Neuron (in vitro differentiated cells): ENCODE measurements at regions not wholly inside any gene's neighbourhood (a gene's known extent, or its start where the extent isn't known, plus 50 kb on each side); places are given as distances from the start of the nearest gene placed in this dataset.
A peak's percentile ranks its signal among the peaks of the same experiment; 100 is the strongest.

Source experiments
- H2AFZ ChIP-seq: one replicate; pipeline ENCODE4 v1.6.1; 2013; ENCODE audit warnings: low read depth, mild to moderate bottlenecking, inconsistent platforms, low read length, moderate library complexity
- H3K27me3 ChIP-seq: one replicate; pipeline ENCODE4 v1.6.1; 2013; ENCODE audit warnings: low read length; ENCODE audit not compliant: insufficient read depth
- H3K36me3 ChIP-seq: one replicate; pipeline ENCODE4 v1.6.1; 2013; ENCODE audit warnings: low read length; ENCODE audit not compliant: insufficient read depth
- H3K4me1 ChIP-seq: one replicate; pipeline ENCODE4 v1.6.1; 2013; ENCODE audit warnings: low read length; ENCODE audit not compliant: insufficient read depth
- H3K4me3 ChIP-seq: 2 replicates; pipeline ENCODE4 v1.5.1; 2013; ENCODE audit warnings: mild to moderate bottlenecking, low read length, moderate library complexity
- H3K9me3 ChIP-seq: one replicate; pipeline ENCODE4 v1.6.1; 2013; ENCODE audit warnings: low read length

DNA sequence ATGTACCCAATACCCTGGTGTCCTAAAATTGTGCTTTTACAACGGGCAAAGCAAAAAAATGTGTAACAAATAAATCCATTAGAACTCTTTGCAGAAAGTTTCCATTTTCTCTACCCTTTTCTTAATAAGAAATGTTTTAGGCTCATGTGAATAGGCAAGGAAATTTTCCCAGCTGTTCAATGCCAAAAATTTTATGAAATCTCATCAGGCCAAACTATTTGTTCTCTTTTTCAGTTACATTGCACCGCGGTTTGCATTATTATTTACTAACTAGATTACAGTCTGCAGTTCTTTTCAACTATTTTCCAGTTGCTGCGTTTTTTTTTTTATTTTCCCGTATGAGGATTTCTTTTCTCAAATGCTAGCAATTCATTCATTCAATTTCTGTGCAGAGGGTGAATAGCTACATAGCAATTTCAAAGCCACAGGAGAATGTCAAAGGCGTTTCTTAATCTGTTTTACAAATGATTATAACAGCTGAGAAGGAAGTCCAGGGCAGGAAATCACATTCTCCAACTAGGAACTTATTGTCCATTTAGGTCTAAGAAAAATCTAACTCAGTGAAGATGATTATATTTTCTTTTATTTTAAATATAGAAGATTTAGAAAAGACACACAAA lies 367.5 kb upstream of the MMADHC start:
- H3K4me3 ChIP-seq: no peak overlapping the region
- H3K4me1 ChIP-seq: peaks cover 5% of the 10 kb centered on the region
- no peaks in the 10 kb centered on the region for H3K27me3 ChIP-seq
- no peaks in the 10 kb centered on the region for H3K36me3 ChIP-seq
- no peak overlapping the region for H2AFZ ChIP-seq
- H3K9me3 ChIP-seq: no peaks in the 10 kb centered on the region

DNA sequence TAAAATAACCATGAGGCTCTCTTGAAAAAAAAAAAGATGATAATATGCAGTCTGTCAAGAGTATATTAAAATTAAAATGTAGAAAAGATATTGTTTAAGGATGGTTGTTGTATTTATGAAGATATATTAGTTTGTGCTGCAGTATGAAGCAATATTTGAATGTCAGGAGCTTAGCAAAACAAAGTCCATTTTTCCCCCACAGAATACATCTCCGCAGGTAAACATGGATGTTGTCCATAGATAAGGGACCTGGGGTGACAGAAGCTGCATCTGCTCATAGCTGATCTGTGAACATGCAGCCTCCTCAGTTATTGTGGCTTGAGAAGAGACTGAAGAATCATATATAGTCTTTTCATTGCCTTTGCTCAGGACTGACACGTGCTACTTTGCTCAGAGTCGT lies 366.1 kb upstream of the MMADHC start:
- H3K27me3 ChIP-seq: no peaks in the 10 kb centered on the region
- peaks cover 5% of the 10 kb centered on the region for H3K4me1 ChIP-seq
- no peak overlapping the region for H3K4me3 ChIP-seq
- H2AFZ ChIP-seq: no peak overlapping the region
- H3K9me3 ChIP-seq: no peaks in the 10 kb centered on the region
- no peaks in the 10 kb centered on the region for H3K36me3 ChIP-seq

DNA sequence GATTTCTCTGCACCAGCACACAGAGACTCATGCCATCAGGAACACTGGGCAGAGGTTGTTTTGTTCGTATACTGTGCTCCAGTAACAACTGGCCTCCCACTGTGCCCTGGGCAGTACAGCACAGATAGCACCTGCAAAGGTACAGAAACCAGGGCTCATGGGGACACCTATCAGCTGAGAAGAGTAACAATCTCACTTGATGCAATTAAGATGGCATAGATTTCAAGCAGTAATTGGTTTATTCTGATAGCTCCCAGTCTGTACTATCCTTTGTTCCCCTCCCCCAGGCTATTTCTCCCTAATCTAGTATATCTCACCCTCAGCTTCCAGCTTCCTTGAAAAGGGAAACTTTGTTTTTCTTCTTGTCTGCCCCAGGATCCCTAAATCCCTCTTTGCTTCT lies 343.9 kb upstream of the MMADHC start:
- H3K36me3 ChIP-seq: no peaks in the 10 kb centered on the region
- H3K4me1 ChIP-seq: no peaks in the 10 kb centered on the region
- peaks cover 1% of the 10 kb centered on the region for H3K9me3 ChIP-seq
- H3K27me3 ChIP-seq: no peaks in the 10 kb centered on the region
- H2AFZ ChIP-seq: no peak overlapping the region
- no peak overlapping the region for H3K4me3 ChIP-seq

DNA sequence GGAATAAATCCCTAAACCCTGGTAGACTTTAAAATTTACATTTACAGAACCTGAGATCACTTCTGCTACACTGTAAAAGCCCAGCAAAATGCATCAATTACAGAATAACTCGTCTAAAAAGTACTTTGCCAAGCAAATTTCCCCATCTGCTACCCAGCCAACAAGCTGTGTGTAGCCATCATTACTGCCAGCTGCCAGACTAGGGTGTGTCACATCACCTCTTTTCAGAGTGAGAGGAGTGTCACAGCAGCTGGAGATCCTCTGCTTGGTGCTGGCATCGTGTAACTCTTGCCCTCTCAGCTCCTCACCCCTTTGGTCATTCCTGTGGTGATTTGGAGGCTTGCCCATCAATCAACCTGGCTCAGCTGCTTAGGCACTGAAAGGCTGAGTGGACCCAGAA lies 340.4 kb upstream of the MMADHC start:
- Histone ChIP-seq H2AFZ (no peak overlapping the region), H3K36me3 (no peaks in the 10 kb centered on the region), H3K27me3 (no peaks in the 10 kb centered on the region), H3K4me3 (no peak overlapping the region), H3K4me1 (peaks cover 3% of the 10 kb centered on the region), H3K9me3 (no peaks in the 10 kb centered on the region)

DNA sequence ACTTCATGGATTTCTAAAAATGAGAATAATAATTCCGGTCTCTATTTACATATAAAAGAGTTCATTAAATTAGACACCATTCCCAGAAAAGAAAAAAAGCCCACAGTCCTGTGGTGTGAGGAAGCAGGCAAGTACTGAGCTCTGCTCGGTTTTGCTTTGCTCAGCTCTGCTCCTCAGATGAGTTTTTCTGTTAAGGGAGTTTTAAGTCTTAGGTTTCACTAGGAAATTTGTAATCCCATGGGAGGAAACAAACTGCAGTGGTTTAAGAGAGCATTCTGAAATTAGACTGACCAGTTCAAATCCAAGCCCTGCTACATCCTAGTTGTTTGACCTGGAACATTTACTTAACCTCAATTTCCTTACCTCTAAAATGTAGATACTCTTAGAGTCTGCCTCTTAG lies 338.6 kb upstream of the MMADHC start:
- Histone ChIP-seq H3K4me1 (peaks cover 3% of the 10 kb centered on the region), H3K27me3 (no peaks in the 10 kb centered on the region), H2AFZ (no peak overlapping the region), H3K9me3 (no peaks in the 10 kb centered on the region), H3K36me3 (no peaks in the 10 kb centered on the region), H3K4me3 (no peak overlapping the region)

DNA sequence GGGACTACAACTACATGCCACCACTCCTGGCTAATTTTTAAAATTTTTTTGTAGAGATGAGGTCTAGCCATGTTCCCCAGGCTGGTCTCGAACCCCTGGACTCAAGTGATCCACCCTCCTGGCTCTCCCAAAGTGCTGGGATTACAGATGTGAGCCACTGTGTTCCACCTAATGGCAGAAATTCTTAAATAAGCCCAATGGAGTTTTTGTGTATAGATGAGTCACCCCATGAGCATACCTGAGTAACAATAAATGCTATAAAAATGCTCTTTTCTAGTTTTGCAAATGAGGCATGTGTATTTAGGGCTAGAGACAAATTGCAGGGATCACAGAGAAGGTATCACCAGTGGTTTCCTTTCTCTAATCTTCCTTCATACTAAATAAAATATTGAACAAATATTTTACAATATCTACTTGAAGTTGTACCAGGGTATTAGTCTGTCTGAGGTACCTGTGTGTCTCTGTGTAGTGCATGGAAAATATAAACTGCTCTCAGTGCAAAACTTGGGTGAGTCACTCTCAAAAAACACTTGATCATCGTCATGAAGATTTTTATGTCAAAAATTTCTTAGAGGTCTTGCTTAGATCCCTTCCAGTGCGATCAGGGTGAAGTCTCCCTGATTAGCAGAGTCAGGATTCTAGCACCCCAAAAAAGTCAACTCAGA lies 337.1 kb upstream of the MMADHC start:
- H3K27me3 ChIP-seq: no peaks in the 10 kb centered on the region
- H3K4me3 ChIP-seq: no peak overlapping the region
- H3K9me3 ChIP-seq: no peaks in the 10 kb centered on the region
- H3K36me3 ChIP-seq: no peaks in the 10 kb centered on the region
- peaks cover 3% of the 10 kb centered on the region for H3K4me1 ChIP-seq
- no peak overlapping the region for H2AFZ ChIP-seq

DNA sequence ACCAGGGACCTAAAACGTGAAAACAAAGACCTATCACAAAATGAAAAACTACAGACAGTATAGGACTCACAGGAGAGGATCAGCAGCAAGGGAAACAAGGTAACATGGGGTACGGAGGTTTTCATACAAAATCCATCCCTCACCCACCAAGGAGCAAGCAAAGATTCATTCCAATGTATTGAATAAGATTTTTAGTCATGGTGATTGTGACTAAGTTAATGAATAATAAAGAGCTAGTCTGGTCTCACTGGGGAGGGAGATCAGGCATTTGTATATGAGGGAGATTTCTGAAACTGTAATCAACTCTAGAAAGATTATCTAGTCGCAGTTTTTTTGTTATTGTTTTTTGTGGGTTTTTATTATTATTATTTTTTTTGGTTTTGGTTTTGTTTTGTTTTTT lies 336.5 kb upstream of the MMADHC start:
- no peak overlapping the region for H2AFZ ChIP-seq
- no peaks in the 10 kb centered on the region for H3K27me3 ChIP-seq
- no peaks in the 10 kb centered on the region for H3K9me3 ChIP-seq
- no peak overlapping the region for H3K4me3 ChIP-seq
- no peaks in the 10 kb centered on the region for H3K36me3 ChIP-seq
- peaks cover 3% of the 10 kb centered on the region for H3K4me1 ChIP-seq

DNA sequence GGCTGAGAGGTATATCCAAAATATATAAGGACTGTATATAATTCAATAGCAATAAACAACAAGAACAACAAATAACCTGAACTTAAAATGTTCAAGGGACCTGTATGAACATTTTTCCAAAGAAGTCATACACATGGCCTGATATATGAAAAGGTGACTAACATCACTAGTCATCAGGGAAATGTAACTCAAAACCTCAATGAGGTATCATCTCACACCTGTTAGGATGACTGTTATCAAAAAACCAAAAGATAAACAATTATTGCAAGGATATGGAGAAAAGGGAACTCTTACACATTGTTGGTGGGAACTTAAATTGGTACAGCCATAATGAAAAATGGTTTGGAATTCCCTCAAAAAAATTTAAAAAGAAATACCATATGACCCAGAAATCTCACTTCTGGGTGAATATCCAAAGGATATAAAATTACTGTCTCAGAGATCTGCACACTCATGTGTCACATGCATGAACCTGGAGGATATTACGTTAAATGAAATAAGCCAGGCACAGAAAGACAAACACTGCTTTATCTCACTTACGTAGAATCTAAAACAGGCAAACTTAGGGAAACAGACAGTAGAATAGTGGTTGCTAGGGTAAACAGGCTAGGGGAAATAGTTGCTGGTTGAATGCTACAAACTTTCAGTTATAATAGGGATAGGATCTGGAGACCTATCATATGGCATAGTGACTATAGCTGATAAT lies 334.5 kb upstream of the MMADHC start:
- Histone ChIP-seq H3K9me3 (no peaks in the 10 kb centered on the region), H3K4me3 (no peak overlapping the region), H3K27me3 (no peaks in the 10 kb centered on the region), H3K4me1 (peaks cover 3% of the 10 kb centered on the region), H3K36me3 (no peaks in the 10 kb centered on the region), H2AFZ (no peak overlapping the region)

DNA sequence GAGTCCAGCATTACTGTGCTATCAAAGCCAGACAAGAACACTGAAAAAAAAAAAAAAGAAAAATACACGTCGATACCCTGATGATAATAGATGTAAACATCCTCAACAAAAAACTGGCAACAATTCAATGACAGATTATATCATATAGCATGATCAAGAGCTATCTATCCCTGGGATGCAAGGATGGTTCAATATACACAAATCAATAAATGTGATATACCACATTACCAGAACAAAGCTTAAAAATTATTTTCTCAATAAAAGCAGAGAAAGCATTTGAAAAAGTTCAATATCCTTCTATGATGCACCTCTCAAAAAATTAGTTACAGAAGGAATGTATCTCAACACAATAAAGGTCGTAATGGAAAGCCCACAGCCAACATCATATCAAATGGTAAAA lies 332.8 kb upstream of the MMADHC start:
- Histone ChIP-seq H3K27me3 (no peaks in the 10 kb centered on the region), H3K9me3 (no peaks in the 10 kb centered on the region), H2AFZ (no peak overlapping the region), H3K4me1 (peaks cover 4% of the 10 kb centered on the region), H3K4me3 (no peak overlapping the region), H3K36me3 (no peaks in the 10 kb centered on the region)

DNA sequence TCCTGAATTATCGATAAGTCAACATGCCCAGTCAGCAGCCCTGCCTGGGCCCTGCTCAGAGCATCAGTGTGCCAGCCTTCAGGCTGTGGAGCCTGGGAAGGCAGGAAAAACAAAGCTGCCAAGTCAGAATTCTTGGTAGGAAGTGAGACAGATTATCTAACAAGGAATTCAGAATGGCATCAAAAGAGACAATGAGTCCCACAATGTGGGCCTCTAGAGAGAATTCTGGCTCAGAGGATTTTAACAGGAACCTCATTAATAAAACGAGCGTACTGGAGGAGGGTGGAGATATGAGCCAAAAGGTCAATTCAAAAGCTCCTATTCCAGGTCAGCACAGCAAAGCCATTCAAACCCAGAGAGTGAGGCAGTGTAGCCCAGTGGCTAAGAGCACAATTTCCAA lies 327.6 kb upstream of the MMADHC start:
- H3K4me1 ChIP-seq: peaks cover 4% of the 10 kb centered on the region
- H2AFZ ChIP-seq: peak overlapping the region; percentile 0
- no peaks in the 10 kb centered on the region for H3K27me3 ChIP-seq
- H3K9me3 ChIP-seq: no peaks in the 10 kb centered on the region
- no peaks in the 10 kb centered on the region for H3K36me3 ChIP-seq
- no peak overlapping the region for H3K4me3 ChIP-seq

DNA sequence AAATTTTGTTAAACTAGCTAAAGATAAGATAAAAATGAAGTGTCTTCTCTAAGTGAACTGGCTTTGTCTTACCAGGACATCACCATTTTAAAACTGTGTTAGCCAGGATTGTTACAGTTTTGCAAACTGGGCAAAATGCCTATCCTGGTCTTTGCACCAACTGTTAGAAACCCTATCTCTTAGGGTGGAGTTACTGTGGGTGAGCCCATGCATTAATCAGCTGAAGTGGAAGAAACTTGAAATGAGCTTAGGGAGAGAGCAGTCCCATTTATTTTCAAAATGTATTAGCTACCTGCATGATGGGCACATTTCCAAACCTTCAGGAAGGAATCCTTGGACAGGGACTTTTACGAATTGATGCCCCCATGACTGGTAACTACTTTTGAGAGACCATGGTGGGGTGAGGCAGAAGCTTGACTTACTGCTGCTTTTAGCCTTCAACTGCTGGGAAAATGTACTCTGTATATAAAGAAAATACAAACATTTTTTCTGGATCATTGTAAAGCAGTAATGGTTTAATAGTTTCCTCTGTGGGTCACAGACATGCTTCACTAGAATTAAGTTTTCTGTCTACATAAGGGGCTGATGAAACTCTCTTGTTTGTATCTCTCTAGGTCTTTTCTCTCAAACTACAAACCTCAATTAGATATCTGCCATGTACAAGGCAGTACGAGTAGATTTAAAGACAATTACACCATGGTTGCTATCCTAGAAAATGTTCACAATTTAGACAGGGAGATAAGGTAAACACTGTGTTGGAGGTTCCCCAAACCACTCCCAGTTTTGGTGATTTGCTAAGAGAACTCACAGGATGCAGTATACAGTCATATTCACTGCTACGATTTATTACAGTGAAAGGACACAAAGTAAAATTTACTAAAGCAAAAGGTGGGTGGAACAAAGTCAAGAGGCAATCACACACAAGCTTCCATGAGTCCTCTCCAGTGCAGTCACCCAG lies 321.4 kb upstream of the MMADHC start:
- Histone ChIP-seq H3K4me3 (no peak overlapping the region), H3K9me3 (no peaks in the 10 kb centered on the region), H2AFZ (no peak overlapping the region), H3K36me3 (no peaks in the 10 kb centered on the region), H3K27me3 (no peaks in the 10 kb centered on the region), H3K4me1 (peaks cover 10% of the 10 kb centered on the region)

DNA sequence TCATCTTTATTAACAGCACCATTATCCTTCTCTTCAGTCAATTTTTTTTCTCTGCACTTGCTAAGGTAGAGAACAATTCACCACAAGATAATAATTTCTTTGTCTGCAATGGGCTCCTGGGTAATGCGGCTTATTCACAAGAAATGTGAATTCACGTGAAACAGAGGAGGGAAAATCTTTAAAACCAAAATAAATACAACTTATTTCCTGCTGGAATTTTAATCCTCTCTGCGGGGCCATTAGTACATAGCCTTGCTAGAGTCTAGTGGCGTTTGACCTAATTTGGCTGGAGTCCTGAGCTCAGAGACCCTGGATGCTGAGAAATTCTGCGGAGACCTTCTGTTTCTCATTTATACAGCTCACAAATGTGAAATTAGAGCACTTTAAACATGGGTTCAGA lies 319.3 kb upstream of the MMADHC start:
- H2AFZ ChIP-seq: peak overlapping the region; percentile 10
- no peaks in the 10 kb centered on the region for H3K36me3 ChIP-seq
- H3K4me3 ChIP-seq: no peak overlapping the region
- no peaks in the 10 kb centered on the region for H3K27me3 ChIP-seq
- H3K9me3 ChIP-seq: no peaks in the 10 kb centered on the region
- peaks cover 10% of the 10 kb centered on the region for H3K4me1 ChIP-seq
